ENCODE measurements at regions not wholly inside any gene's neighbourhood (a gene's known extent, or its start where the extent isn't known, plus 50 kb on each side); places are given as distances from the start of the nearest gene placed in this dataset.

DNA sequence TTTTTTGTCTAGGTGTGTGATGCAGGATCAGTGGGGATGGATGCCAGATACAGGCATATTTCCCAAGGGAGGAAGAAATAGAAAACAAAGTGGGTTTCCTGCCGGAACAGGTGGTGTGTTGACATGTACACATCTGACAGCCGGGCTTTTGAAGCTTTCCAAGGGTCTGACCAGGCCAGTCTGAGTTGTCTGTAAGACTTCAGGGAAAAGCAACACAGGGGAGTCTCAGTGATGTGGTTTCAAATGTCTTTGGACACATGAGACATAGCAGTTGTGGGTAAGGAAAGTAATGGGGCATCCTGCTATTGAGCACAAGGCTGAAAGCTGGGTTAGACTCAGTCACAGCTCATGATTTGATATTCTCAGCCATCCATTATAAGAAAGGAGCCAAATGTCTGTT is 274.9 kb downstream of the PIK3R1 start:
- DNase-seq: no peak

DNA sequence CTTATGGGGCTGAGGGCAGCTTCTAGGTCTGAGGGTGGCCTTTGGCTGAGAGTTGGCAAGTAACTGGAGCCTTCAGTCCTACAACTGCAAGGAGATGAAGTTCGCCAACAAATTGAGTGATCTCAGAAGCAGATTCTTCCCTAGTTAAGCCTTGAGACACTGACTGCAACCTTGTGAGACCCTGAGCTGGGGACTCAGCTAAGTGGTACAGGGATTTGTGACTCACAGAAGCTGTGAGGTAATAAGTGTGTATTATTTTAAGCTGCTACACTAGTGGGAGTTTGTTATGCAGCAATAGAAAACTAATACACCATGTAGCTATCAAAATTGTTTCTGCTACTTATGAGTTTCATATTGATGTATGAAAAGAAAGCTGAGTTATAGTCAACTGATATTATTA is 279.2 kb downstream of the PIK3R1 start:
- no peak for DNase-seq

GRCh38 chr5:68499987-68500386 is 284.4 kb downstream of the PIK3R1 start:
- DNase-seq: no peak

DNA sequence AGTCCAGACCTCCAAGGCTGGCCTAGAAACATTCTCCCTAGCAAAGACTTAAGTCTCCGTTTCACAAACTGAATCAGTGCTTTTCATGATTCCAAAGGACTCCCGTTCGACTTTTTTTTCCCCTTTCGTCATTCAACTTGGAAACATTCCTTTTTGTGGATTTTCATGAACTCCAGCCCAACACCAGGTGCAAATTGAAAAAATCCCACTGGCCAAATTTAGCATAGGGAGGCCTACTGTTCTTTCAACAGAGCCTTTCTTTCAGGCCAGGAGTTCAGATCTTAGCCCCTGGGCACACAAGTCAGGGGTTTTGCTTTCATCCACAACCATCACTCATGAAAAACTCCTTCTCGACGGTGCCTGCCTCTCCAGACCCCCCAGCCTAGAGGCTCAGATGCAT is 285.3 kb downstream of the PIK3R1 start:
- no peak for DNase-seq

- no peak for DNase-seq
These were observed 287.0 kb downstream of the PIK3R1 start for GRCh38 chr5:68502531-68502930.

GRCh38 chr5:68504306-68504705 is 288.8 kb downstream of the PIK3R1 start:
- no peak for DNase-seq

DNA sequence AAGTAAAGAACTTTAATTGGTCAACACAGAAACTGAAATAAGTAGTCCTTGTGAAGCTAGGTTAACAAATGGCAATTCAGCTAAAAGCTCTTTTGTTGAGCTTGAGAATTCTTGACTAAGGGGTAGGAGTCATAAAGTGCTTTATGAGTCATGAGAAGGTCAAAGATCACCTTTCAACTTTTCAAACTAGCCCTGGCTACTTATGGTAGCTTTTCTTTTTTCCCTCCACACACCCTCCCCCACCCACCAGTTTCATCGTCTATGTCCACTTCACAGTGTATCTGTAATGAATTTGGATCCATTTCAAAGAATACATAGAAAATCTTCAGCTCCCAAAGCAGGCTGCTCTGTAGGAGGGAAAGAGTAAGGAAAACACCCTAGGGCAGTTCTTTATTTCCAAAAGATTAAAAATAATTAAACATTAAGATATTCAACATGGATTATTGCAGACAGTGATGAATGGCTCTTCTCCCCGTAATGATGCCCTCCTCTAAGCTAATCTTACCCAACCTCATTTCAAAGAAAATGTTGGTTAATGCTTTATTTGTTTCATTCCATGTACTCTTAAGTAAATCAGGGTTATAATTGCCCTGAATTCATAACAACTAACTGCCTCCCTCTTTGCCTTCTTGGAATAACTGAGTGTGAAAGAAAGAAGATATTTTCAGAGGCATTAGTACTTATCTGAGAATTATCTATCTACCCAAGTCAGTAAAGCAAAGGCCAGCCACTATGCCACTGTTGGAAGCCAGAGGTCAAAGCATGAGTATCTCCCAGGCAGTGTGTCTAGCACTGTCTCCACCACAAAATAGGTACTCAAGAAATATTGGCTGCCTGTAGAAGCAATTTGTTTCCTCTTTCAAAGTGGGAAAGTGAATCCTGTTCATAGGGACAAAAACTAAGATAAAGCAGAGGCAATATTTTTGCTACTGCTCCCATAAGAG is 290.6 kb downstream of the PIK3R1 start:
- no peak for DNase-seq

- no peak for DNase-seq
These were observed 300.0 kb downstream of the PIK3R1 start for GRCh38 chr5:68515514-68515913.

DNA sequence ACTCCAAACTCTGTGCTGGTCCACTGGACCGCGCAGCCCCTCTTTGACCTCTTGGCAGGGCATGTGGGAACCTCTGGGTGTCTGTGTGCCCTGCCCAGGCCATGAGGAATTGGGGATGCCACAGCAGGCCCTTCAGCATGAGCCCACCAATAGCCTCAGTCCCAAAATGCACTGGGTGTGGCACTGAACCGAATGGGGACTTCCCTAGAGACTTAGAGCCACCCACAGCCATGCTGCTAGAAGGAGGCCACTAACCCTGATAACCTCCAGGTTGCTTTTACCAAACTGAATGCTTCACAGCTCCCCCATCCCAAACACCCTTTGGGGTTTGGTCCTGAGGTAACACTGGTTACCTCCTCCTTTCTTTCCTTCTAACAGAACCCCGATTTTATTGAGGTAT is 302.7 kb downstream of the PIK3R1 start:
- no peak for DNase-seq

- no peak for DNase-seq
These were observed 303.6 kb downstream of the PIK3R1 start for GRCh38 chr5:68519143-68519542.

DNA sequence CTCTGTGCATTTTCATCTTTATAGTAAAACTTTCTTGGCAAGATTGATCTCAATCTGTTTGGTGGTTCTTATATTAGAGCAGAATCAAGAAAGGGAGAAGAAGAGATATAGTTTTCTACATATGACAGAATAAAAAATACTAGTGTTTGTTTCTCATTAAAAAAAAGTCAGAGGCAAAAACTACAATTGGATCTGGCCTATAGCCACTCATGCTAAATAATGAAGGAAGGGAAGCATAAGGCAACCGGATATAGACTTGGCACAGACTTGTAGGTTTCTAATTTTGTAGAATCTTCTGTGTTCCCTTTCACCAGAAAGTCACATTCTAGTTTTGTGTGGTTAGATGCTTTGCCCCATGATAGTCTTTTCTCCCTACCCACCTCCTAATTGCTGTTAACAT is 306.2 kb downstream of the PIK3R1 start:
- DNase-seq: no peak

DNA sequence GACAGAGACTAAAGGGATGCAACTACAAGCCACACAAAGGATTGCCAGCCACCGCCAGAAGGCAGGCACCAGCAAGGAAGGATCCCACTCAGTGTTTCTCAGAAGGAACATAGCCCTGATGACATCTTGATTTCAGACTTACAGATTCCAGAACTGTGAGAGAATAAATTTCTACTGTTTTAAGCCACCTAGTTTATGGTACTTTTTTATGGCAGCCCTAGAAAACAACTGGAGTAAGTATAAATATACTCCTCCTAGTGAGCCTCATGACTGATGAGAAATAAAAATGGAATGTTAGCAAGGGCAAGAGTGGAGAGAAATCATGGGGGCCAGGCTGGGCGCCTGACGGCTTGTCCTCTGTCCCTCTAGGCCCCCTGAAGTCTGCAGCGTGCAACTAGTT is 307.3 kb downstream of the PIK3R1 start:
- DNase-seq: no peak

DNA sequence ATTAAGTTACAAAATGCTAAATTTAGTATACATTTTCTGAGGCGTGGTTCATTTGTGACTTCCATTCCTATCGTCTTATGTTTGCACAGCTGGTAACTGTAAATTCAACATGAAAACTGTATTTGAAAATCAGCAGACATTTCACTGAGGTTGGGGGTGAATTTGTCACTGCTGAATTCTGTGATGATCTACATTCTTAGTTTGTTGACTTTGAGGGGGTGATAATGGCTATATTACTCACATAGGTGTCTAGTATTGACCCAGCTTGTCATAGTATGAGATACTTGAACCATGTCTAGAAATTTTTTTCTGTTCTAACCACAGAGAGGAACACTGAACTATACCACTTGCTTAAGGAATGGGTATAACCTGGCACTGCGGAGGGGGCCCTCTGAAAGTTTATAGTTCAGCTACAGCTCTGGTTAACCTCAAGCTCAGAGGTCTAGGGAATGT is 313.3 kb downstream of the PIK3R1 start:
- DNase-seq: no peak

DNA sequence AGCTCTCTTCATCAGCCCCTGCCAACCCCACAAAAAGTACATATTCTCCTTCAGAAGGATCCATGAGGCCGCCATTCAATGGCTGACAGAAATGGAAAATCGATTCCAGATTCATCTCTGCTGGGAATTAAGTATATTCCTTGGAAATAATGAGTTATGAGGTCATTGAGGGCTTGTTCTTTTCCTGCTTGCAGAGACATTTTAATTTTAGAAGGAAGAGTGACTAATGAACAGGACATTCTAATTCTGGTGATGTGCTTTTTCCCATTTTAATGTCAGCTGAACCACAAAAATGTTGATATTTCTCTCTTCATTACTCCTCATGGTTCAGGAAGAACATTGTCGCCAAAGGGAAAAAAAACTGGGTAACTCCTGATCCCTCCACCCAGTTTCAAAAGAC is 314.0 kb downstream of the PIK3R1 start:
- DNase-seq: no peak

GRCh38 chr5:68531970-68532369 is 316.4 kb downstream of the PIK3R1 start:
- DNase-seq: no peak

GRCh38 chr5:68533051-68533450 is 317.5 kb downstream of the PIK3R1 start:
- DNase-seq: no peak

- no peak for DNase-seq
These were observed 318.1 kb downstream of the PIK3R1 start for GRCh38 chr5:68533571-68534084.

- DNase-seq: no peak
These were observed 318.8 kb downstream of the PIK3R1 start for GRCh38 chr5:68534131-68534940.

GRCh38 chr5:68534956-68535520 is 319.5 kb downstream of the PIK3R1 start:
- DNase-seq: no peak

GRCh38 chr5:68538814-68539420 is 323.4 kb downstream of the PIK3R1 start:
- no peak for DNase-seq

DNA sequence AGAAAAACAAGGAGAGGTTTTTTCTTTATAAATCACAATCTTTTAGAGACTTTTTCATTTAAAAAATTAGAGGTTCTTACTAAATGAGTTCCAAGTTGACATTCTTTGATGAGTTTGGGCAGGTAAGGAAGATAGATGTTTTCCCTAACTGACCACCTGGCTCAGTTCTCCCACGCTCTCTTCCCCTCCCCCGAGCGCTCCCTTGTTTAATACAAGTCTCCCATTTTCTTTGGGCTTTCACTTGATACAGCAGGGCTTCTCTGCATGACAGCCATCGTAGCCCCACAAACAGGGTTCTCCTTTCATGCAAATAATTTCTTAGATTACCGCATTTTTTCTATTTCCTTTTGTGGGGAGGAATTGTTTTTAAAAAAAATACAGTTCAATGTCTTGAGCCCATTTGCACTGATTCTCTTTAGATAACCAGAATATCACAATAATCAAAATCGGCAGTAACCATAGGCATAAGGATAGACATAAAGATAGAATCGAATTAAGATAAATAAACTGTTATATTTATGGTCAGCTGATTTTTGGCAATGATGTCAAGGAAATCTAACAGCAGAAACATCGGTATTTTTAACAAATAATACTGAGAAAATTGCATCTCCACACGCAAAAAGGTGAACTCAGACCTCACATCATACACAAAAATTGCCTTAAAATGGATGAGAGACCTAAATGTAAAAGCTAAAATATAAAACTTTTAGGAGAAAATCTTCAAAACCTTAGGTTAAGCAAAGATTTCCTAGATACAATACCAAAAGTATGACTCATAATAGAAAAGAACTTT is 325.4 kb downstream of the PIK3R1 start:
- no peak for DNase-seq

DNA sequence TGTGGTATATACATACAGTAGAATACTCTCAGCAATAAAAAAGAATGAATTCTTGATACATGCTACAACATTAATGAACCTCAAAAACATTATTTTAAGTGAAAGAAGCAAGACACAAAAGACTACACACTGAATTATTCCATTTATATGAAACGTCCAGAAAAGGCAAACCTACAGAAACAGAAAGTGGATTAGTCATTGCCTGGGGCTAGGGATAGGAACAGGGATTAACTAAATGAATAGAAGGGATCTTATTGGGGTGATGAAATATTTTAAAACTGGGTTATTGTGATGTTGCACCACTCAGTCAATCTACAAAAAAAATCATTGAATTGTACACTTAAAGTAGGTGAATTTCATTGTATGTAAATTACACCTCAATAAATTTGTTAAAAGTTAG is 326.7 kb downstream of the PIK3R1 start:
- no peak for DNase-seq

Measured in CD4-positive, alpha-beta T cell treated with Interleukin-15 for 1 hour (primary cell).